HG03442 (cell line): ENCODE measurements at regions not wholly inside any gene's neighbourhood (a gene's known extent, or its start where the extent isn't known, plus 50 kb on each side); places are given as distances from the start of the nearest gene placed in this dataset.

Source experiments
- ATAC-seq: cut with Tn5 transposase; IDR thresholded peaks from one replicate; pipeline ENCODE4 v1.9.1; 2021; ENCODE audit warnings: mild to moderate bottlenecking, moderate library complexity; ENCODE audit not compliant: unreplicated experiment

DNA sequence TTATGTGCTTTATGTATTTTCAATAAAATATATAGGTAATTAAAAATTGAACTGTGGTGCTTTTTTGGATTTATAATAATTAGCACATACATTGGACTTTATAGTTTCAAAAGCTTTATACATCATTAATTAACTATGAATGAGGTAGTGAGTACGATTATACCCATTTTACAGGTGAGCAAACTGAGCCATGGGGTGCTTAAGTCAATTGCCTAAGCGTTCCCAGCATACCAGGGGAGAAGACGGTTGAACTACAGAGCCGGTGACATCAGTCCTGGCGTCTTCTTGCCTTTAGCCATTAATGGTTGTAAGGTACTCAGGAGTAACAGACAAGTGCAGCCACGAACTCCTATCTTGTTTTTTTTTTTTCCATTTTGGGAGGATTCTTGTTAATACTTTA lies 172.8 kb downstream of the GATA3 start:
- ATAC-seq: no peak

DNA sequence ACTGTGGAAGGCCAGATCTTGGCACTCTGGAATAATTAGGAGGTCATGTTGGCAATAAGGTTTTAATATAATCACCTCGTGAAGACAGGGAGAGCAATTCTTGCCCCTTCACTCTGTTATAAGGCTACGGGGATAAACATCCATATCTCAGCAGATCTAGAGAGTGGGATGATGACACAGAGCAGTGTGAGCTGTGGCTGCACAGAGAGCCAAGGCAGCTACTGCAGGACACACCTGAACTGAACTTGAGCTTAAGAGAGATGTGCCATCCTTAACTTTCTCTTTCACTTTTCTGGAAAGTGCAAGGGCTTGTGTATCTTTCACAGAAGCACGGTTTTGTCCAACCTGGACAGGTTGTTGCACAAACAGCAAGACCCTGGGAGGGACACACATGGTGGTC lies 174.7 kb downstream of the GATA3 start:
- no peak for ATAC-seq

DNA sequence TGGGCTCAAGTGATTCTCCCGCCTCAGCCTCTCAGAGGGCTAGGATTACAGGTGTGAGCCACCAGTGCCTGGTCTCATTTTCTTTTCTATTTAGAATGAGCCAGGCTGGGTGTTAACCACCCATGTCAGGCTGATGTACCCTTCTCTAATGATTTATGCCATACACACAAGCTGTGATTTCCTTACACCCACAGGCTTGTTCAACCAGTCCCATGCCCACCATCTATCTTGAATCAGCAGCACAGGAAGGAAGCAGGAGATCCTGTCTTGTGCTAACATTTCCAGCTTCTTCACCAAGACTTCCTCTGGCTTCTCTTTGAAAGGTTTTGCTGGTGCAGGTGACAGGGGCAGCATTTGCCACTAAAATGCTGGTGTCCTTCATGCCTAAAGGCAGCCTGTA lies 176.4 kb downstream of the GATA3 start:
- ATAC-seq: no peak

GRCh38 chr10:8233049-8233448 lies 178.6 kb downstream of the GATA3 start:
- no peak for ATAC-seq

DNA sequence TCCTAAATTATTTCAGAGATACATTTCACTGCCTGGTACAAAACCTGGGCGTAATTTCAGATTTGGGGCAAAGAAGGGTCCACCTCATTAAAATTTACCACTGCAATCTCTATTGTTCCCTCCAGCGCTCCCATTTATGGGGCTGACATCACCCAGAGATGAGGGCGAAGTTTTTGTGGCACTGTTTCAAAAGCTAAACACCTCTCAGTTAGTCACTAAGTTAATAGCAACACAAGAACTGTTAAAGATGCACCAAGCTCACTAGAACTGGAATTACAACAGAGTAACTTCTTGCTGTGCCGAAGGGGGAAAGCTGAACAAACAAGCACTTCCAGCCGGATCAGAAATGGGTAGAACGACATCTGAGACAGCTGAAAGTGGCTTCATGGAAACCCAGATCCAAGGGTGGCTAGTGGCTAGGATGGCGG lies 179.4 kb downstream of the GATA3 start:
- ATAC-seq: no peak

- ATAC-seq: no peak
Measured at GRCh38 chr10:8235253-8236027, 181.0 kb downstream of the GATA3 start.

- ATAC-seq: no peak
Measured at GRCh38 chr10:8238986-8239385, 184.5 kb downstream of the GATA3 start.

GRCh38 chr10:8240861-8241260 lies 186.4 kb downstream of the GATA3 start:
- ATAC-seq: no peak

DNA sequence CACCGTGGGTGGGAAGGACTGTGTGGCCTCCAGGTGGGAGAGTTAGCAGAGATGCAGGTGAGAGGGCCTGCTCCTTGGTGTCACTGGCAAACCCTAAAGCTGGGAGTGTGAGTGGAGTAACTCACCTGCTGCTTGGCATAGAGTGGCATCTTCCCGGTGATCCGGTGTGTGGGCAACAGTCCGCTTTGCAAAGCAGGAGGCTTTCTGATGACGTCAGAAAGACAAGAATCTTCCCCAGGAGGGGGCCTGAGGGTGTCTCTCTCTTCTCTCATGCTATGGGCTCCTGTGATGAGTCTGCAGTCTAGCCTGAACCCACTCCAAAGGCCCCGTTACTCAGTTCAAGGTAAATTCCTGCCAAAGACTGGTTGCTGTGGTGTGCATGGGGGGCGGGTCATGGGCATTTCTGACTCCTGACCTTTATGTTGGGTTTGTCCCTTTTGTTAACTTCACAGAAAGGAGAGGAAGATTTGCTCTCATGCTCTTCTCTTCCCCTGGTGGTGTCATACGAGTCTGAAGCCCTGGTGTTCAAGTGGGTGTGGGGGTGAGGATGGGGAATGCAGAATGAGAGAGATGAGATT lies 187.9 kb downstream of the GATA3 start:
- no peak for ATAC-seq

GRCh38 chr10:8245131-8245813 lies 190.8 kb downstream of the GATA3 start:
- peak; percentile 46 for ATAC-seq

- ATAC-seq: no peak
Measured at GRCh38 chr10:8245814-8246142, 191.3 kb downstream of the GATA3 start.

GRCh38 chr10:8246548-8246947 lies 192.1 kb downstream of the GATA3 start:
- ATAC-seq: no peak

- ATAC-seq: no peak
Measured at GRCh38 chr10:8247191-8247590, 192.7 kb downstream of the GATA3 start.

DNA sequence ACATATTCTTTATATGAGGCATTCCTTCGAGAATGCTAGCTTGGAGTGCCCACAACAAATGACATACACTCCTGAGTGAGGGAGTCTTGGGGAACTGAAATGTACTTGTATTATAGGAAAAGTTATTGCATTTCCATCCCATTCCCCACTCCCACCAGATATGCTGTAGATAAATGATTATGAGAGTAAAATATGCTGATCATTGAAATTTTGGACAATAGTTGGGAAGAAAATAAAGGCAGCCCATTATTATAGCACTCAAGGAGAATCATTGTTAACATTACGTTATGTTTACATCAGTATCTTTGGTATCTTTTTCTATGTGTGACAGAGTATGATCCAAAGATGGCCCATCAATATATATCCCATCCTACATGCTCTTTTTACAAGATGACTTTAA lies 194.4 kb downstream of the GATA3 start:
- no peak for ATAC-seq

DNA sequence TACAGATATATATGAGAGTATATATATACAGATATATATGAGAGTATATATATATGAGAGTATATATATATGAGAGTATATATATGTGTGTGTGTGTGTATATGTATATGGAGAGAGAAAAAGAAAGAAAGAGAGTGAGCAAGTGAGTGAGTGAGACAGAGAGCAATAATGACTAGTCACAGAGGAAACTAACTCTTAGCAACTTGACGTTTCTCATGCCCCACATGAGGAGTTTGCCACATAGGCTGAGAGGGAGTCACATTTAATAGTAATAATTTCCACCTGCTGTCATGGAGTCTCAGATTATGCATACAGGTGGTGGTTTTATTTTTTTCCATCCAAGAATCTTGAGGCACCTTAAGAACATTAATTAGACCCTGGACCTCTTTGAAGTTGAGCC lies 199.9 kb downstream of the GATA3 start:
- ATAC-seq: no peak

GRCh38 chr10:8255301-8255700 lies 200.8 kb downstream of the GATA3 start:
- ATAC-seq: no peak

GRCh38 chr10:8260645-8261044 lies 206.2 kb downstream of the GATA3 start:
- no peak for ATAC-seq

DNA sequence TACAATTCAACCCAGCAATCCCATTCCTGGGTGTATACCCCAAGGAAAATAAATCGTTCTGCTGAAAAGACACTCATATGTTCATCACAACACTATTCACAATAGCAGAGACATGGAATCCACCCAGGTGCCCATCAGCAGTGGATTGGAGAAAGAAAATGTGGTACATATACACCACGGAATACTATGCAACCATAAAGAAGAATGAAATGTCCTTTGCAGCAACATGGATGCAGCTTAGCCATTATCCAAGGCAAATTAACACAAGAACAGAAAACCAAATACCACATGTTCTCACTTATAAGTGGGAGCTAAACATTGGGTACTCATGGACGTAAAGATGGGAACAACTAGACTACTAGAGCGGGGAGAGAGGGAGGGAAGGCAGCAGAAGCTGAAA lies 207.8 kb downstream of the GATA3 start:
- ATAC-seq: no peak

GRCh38 chr10:8269976-8270375 lies 215.5 kb downstream of the GATA3 start:
- no peak for ATAC-seq

DNA sequence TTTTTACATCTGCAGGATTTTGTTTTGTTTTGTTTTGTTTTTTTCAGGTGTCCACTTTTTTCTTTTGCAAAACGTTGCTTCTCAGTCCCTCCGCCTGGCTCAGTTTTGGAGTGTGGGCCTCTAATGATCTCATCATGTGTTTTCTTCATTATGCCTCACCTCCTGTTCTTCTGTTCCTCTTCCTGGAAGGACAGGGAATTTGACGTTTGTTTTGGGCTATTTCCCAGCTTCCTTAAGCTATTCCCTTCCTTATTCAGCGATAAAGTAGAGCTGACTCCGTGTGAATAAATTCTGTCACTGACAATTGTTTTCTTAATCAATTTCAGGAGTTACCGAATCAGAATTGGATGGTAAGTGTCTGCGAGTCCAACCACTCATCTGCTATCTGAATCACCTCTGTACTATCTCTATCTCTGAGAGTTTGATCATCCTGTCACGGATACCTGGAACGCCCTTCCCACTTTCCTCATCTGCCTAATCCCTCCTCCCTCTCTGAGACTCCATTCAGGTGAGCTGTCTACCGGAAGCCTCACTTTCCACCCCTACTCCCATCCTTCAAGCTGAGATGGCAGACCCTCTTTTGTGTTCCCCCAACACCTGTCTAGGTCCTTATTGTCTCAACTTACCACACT lies 218.4 kb downstream of the GATA3 start:
- ATAC-seq: no peak

DNA sequence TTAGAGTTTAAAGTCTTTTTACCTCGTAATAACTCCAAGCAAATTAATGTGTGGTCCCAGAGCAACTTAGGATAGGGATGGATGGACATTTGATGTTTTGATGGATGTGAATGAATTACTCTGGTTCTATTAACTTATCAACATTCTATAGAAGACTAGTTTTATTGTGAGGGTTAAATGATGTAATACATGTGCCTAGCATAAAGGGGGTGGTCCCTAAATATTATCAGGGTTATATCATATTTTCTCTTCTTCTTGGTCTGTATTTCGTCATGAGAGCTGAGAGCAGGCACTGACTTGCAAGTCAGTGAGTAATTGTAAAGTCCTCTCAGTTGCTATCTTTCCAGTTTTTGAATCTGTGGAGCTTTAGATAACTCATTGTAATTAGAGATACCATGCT lies 219.3 kb downstream of the GATA3 start:
- no peak for ATAC-seq

DNA sequence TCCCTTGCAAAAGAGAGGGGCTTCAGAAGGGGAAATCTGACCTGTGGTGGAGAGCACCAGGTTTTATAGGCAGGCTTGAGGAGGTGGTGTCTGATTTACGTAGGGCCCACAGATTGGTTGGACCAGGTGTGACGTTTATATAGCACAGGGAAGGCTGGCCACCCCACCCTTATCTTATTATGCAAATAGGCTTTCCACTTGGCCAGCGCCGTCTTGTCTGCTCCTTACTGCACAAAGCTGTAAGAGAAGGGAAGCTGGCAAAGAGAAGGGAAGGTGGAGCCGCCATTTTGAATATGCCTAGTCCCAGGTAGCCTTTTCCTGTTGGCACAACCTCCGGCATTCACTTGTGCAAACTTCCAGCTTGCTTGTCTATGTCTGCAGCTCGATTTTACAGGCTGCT lies 221.4 kb downstream of the GATA3 start:
- ATAC-seq: no peak
